Right lobe of liver (tissue), 4 donors: ENCODE measurements at regions not wholly inside any gene's neighbourhood (a gene's known extent, or its start where the extent isn't known, plus 50 kb on each side); places are given as distances from the start of the nearest gene placed in this dataset.
"Not testable (repeated sequence)": the region's sequence is repeated elsewhere in the genome, so short reads cannot be mapped to it uniquely, and the experiment has no call there.

Experiments
- POLR2A ChIP-seq: fragments of 450-650 bp; IDR thresholded peaks from one replicate; pipeline ENCODE4 v1.6.1; 2017; ENCODE audit warnings: antibody characterized with exemption, mild to moderate bottlenecking
- TF ChIP-seq, protein P1 (sequence below), 4 donors: fragments of 200-600 bp in 3 of 4; fragments of 450-650 bp in 1 of 4; IDR thresholded peaks; one replicate each; pipeline versions ENCODE4 v1.5.1 to v1.8.0; 2016 to 2022; ENCODE audit warnings: antibody characterized with exemption in 4 of 4, mild to moderate bottlenecking in 2 of 4
- donor health status: DM: no; HTN: no; CAD: no.
- donor health status: DM: no; HTN: no; CAD: no.
- donor health status: DM: no; HTN: yes; CAD: no.

DNA sequence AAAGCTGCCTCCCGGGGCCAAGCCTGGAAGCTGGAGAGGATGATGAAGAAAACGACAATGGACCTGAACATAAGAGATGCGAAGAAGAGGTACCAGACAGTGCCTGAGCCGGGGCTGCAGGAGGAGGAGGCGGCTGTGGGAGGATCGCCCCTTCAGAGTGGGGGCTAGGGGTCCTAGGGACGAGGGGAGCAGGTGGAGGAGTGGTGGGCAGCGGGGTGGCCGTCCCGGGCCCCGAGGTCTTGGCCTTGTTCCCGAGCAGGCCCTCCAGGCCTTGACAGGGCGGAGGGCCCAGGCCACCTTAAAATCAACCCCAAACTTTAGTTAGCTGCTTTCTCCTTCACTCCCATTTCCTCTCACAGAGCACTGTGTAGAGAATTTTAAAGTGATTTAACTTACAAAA is 442.8 kb downstream of the POTEH start:
- not testable (repeated sequence) for TF ChIP-seq POLR2A
- TF ChIP-seq, protein P1, sequence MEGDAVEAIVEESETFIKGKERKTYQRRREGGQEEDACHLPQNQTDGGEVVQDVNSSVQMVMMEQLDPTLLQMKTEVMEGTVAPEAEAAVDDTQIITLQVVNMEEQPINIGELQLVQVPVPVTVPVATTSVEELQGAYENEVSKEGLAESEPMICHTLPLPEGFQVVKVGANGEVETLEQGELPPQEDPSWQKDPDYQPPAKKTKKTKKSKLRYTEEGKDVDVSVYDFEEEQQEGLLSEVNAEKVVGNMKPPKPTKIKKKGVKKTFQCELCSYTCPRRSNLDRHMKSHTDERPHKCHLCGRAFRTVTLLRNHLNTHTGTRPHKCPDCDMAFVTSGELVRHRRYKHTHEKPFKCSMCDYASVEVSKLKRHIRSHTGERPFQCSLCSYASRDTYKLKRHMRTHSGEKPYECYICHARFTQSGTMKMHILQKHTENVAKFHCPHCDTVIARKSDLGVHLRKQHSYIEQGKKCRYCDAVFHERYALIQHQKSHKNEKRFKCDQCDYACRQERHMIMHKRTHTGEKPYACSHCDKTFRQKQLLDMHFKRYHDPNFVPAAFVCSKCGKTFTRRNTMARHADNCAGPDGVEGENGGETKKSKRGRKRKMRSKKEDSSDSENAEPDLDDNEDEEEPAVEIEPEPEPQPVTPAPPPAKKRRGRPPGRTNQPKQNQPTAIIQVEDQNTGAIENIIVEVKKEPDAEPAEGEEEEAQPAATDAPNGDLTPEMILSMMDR (IDR thresholded peaks at IDR 0.05), result not testable (repeated sequence)
